Upper lobe of left lung (tissue), 4 donors: ENCODE measurements at regions not wholly inside any gene's neighbourhood (a gene's known extent, or its start where the extent isn't known, plus 50 kb on each side); places are given as distances from the start of the nearest gene placed in this dataset.

ENCODE experiments used
- CTCF ChIP-seq, 6 experiments: fragments of 450-650 bp in 4 of 6; fragments of 200-600 bp in 2 of 6; sonication (generic) in 2 of 6; IDR thresholded peaks; one replicate each; pipeline ENCODE4 v1.5.1; 2016 to 2019; ENCODE audit warnings: antibody characterized with exemption in 6 of 6
- EP300 ChIP-seq, 4 donors: sonication (generic); formaldehyde crosslinking; IDR thresholded peaks; one replicate each; pipeline ENCODE4 v1.5.1; 2017; ENCODE audit warnings: antibody characterized with exemption in 4 of 4, control low read depth in 2 of 4
- POLR2A ChIP-seq, 4 donors: fragments of 450-650 bp; IDR thresholded peaks; one replicate each; pipeline ENCODE4 v1.5.1; 2016 to 2017; ENCODE audit warnings: antibody characterized with exemption in 4 of 4, mild to moderate bottlenecking in 2 of 4

GRCh38 chr7:83837683-83838082 lies 188.7 kb upstream of the SEMA3E start:
- TF ChIP-seq POLR2A (IDR thresholded peaks at IDR 0.05) (no peak), CTCF (IDR thresholded peaks at IDR 0.05) (no peak), EP300 (IDR thresholded peaks at IDR 0.05) (no peak)
